M059J (cell line): ENCODE measurements at regions not wholly inside any gene's neighbourhood (a gene's known extent, or its start where the extent isn't known, plus 50 kb on each side); places are given as distances from the start of the nearest gene placed in this dataset.
"Not testable (repeated sequence)": the region's sequence is repeated elsewhere in the genome, so short reads cannot be mapped to it uniquely, and the experiment has no call there.

ENCODE experiments used
- DNase-seq: peaks from one replicate; pipeline ENCODE4 v3.0.0-alpha.2; 2012; ENCODE audit warnings: low read depth

DNA sequence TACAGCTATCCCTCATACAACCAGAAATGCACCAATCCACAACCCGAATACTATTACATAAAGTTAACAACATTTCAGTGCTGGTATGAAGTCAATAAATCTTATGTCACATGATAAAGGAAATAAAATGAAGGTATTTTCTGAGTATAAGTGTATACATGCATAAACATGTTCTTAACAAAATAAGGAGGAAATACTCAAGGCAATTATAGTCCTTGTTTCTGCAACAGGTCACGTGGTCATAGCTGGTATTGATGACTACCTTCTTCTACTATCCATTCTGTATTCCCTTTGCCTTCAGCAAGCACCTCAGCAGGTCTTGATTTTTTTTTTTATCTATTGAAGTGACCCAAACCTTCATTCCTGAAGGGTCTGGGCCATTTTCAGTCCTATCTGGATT is 675.6 kb downstream of the RPL10L start:
- no peak for DNase-seq

DNA sequence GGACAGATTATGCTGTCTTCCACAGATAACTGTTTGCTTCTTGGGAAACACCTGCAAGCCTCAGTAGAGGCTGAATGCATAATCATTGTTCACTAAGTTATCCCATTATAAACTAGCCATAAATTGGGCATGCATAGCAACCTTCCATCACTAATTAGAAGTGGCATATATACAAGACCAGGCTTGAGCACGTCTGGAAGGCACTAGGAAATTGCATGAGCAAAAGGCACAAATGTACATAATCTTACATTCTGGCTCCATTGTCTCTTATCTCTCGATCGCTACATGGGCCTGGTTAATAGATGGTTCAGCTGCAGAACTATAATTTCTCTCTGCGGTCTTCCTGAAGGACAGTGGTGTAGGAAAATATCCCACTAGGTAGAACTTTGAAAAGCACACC is 679.2 kb downstream of the RPL10L start:
- no peak for DNase-seq

DNA sequence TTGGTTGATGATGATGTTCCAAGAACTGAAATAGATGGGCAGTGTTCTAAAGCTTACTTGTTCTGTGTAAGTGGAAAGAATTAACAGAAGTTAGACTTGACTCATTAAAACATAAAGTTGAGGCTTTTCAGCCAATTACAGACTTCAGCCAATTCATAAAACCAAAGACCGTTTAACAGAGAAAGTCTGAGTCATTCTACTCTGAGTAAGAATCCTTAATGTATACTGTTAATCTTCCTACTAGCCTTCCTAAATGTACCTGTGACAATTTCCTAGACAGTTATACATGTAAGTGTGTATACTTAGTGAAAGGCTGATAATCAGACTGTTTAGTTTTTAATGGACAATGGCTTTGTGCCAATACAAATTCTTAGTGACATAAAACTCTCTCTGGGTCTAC is 681.0 kb downstream of the RPL10L start:
- DNase-seq = no peak

GRCh38 chr14:45968037-45968436 is 683.5 kb downstream of the RPL10L start:
- no peak for DNase-seq

DNA sequence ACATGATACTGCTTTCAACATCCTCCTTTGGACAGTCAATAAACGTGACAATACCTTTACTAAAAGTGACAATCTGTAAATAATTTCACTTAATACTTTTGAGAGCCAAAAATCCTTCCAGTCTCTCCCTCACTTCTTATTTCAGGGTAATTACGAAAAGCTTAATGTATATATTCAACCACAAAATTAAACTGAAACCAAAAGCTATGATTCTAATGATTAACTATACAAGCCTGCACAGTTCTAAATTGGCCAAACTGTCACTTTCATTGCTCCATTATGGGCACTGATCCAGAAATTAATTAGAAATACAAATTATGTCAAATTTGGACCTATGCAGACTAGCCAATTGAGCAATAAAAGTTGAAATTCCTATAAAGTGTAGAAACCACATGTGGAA is 696.5 kb upstream of the MIS18BP1 start:
- DNase-seq = no peak

GRCh38 chr14:45947830-45948229 is 694.8 kb upstream of the MIS18BP1 start:
- no peak for DNase-seq

GRCh38 chr14:45946251-45946650 is 693.2 kb upstream of the MIS18BP1 start:
- DNase-seq = no peak

DNA sequence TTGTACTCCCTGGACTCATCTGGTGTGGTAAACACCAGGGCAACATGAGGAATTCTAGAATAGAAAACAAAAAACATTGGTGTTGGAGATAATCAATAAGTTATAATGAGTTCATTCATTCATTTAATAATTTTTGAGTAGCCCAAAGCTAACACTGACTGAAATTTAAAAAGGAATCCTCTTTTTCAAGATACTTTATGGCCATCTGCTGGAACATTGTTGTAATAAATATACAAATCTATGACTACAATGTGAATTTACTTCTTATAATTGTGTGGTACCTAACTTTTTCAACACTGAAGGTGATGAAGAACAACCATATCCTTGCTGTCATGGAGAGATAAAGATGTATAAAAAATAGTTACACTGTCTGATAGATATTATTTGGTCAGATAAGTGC is 687.3 kb upstream of the MIS18BP1 start:
- no peak for DNase-seq

GRCh38 chr14:45939572-45939971 is 686.6 kb upstream of the MIS18BP1 start:
- no peak for DNase-seq

DNA sequence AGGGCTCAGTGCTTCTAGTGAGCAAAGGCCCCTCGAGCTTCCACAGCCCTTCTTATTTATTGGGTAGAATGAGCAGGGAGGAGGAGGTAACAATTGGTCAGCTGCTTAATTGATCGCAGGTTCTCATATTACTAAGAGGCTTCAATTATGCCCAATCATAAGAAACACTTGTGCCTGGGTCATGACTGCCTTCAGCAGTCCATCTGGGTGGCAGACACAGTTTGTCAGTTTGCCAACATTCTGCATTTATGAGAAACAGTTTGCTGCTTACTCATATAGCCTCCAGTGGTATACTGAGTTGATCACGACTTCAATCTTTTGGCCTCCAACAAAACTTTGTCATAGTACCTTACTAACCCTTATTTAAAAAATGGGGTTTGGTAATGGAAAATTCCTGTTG is 667.0 kb upstream of the MIS18BP1 start:
- DNase-seq = peak; percentile 55

DNA sequence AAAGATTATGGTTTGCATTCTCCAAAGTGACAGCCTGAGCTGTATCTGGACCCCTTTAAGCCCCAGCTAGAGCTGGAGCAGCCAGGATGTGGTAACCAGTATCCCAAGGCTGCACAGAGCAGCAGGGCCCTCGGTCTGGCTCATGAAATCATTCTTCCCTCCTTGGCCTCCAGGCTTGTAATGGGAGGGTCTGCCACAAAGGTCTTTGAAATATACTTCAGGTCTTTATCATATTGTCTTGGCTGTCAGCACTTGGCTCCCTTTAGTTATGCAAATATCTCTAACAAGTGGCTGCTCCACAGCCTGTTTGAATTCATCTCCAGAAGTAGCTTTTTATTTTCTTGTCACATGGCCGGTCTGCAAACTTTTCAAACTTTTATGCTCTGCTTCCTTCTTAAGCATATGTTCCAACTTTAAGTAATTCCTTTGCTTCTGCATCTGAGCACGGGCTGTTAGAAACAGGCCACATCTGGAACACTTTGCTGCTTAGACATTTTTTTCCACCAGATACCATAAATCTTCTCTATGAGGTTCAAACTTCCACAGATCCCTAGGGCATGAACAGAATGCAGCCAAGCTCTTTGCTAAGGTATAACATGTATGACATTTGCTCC is 663.4 kb upstream of the MIS18BP1 start:
- no peak for DNase-seq

GRCh38 chr14:45907782-45908181 is 654.8 kb upstream of the MIS18BP1 start:
- DNase-seq = no peak

DNA sequence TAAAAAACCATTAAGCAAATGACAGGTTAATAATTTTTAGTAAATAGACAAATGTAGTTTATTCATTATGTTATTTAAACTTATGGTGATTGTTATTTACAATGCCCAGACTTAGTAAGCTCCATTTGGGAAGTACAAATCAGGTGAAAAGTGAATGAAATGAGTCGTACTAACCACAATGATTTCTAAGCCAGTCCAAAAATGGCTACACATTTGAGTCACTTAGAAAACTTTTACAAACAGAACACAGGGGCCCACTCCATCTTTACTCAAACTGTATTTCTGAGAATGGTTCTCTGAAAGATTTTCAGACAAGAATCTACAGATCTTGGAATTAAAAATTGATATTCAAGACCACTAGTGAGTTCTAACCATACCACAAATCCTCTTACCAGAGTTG is 653.3 kb upstream of the MIS18BP1 start:
- no peak for DNase-seq

DNA sequence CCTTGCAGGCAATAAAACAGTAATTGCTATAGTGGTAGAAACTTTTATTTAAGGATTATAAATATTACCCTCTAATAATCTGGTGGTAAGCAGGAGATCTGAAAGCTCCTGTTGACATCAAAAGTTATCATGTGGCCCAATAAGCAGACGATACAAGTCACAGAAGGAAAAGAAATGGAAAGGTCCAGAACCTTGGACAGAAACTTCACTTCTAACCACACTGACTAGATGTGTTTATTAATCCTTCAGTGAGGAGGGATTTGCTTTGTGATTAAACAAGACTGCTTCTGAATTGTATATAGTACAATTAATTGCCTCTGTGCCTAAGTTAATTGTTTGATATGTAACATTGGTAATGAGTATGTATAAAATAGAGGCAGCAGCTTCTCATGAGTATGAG is 652.7 kb upstream of the MIS18BP1 start:
- no peak for DNase-seq

DNA sequence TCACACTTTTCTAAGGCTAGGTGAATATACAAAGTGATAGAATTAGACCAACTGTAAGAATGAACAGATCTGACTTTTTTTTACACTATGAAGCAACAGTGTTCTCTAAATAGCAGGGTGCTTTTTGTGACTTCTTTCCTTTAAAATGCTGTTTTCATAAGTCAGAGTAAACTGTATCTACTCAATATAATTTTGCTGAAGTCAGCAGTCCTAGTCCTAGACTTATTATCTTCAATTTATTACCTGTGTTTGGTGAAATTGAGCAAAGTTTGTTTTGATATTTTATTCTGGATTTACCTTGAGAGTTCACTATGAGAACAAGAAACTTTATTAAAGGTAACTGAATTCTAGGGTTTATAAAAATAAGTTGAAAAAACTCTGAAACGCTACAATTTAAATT is 651.3 kb upstream of the MIS18BP1 start:
- no peak for DNase-seq

DNA sequence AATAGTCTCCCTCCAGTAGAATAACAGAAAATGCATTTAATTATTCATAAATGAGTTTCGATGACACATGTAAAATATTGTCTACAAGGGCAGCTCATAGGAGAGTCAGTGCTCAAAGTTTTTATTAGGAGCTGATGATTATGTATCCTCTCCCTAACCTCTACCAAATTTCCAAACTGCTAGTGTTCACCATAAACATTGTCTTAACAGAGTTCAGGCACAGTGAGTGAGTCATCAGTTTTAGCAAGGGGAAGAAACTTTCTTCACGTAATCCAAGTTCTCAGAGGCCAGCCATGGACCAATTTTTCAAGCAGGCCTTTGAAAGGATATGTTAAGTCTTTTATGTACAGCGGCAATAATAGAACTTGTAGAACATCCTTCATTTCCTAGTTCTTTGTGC is 649.2 kb upstream of the MIS18BP1 start:
- peak; percentile 10 for DNase-seq

- no peak for DNase-seq
These were observed 644.4 kb upstream of the MIS18BP1 start for GRCh38 chr14:45897439-45897838.

- no peak for DNase-seq
These were observed 640.1 kb upstream of the MIS18BP1 start for GRCh38 chr14:45893127-45893526.

DNA sequence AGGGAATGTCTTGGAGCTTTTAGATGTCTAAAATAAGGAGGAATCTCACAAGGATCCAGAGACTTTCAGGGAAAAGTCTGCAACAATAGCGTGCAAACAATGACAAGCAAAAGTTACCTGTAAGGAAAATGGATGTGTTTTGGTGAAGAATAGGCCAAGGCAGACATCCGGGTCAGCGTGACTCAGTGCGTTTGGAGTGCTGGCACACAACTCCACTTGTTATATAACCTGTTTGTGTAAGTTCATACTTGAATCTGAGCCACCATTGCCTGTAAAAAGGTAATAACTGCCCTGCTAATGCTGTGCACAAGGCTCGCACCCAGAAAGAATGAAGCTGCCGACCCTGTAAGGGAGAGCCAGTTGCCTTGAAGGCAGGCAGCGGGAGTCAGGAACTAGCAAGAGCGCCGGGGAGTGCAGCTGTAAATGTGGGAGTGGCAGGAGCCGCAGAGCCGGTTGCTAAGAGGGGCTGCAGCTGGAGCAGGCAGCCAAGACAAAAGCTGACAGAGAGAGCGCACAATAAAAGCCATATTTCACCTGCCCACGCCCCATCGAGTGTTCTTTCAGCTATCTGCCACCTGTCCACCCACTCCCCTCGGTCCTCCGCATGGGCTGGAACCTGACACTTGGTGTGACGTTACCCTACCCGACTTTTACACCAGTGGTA is 638.5 kb upstream of the MIS18BP1 start:
- peak; percentile 12 for DNase-seq

DNA sequence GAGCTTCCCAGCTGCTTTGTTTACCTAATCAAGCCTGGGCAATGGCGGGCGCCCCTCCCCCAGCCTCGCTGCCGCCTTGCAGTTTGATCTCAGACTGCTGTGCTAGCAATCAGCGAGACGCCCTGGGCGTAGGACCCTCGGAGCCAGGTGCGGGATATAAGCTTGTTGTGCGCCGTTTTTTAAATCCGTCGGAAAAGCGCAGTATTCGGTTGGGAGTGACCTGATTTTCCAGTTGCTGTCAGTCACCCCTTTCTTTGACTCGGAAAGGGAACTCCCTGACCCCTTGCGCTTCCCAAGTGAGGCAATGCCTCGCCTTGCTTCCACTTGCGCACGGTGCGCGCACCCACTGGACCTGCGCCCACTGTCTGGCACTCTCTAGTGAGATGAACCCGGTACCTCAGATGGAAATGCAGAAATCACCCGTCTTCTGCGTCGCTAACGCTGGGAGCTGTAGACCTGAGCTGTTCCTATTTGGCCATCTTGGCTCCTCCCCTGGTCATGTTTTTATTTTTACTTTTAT is 635.8 kb upstream of the MIS18BP1 start:
- not testable (repeated sequence) for DNase-seq

DNA sequence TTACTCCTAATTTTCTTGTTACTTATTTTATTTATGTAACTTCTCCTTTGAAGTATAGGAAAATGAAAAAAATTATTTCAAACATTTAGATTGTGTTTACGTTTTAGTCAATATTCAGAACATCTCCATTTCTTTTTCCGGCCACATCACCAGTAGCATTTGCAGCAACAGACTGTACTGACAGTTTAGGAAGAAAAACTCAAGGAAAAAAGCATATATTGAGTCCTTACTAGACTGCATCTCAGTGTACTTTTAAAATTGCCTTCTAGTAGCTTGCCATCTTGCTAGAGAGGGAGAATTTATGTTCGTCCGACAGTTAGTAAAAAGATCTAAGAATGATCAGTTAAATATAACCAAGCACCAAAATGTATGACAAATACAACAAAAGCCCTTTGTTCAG is 625.0 kb upstream of the MIS18BP1 start:
- no peak for DNase-seq

GRCh38 chr14:45868863-45869262 is 615.9 kb upstream of the MIS18BP1 start:
- DNase-seq = no peak

- no peak for DNase-seq
These were observed 615.4 kb upstream of the MIS18BP1 start for GRCh38 chr14:45868377-45868776.
